IMR-90 (cell line): ENCODE measurements at regions not wholly inside any gene's neighbourhood (a gene's known extent, or its start where the extent isn't known, plus 50 kb on each side); places are given as distances from the start of the nearest gene placed in this dataset.

Experiments
- TF ChIP-seq, protein P1 (sequence below): fragments of 150-350 bp; IDR thresholded peaks from 2 replicates; pipeline ENCODE4 v1.6.1; 2017; ENCODE audit warnings: mild to moderate bottlenecking, antibody characterized with exemption, low read length, low read depth
- TF ChIP-seq, protein P2 (sequence below): conservative IDR thresholded peaks from 2 replicates; pipeline ENCODE4 v1.5.1; 2012; ENCODE audit warnings: mild to moderate bottlenecking, low read depth, low read length, improper control_type of control experiment

DNA sequence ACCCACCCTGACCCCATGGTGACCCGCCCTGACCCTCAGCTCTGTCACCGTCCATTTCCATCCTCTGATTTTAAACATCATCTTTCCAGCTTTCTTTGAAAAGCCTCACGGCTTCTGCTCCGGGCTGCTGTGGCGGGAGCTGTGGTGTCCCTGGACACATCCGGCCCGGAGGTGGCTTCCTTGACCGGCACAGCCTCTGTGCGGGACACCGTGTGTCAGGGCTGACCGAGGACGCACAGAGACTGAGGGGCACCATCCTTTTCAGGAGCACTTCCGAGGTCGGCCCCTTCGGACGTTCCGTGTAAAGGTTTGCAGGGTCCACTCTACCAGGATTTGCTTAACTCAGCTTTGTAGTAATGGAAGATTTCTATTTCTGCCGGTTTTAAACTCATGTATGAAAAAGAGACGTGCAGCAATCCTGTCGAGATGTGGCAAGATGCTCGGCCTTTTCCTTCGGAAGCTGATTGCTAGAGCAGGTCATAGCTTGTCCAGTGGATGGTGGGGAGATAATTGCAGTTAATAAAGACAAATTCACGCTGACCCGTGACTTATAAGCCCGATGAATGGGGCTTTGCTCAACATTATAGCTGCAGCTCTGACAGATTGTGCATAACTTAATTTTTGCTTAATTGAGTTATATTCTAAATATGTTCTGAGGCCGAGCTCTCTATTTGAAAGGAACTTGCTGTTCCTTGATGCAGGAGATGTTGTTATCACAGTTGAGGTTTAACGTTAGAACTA lies 54.4 kb upstream of the CFAP46 start:
- TF ChIP-seq, protein P1, sequence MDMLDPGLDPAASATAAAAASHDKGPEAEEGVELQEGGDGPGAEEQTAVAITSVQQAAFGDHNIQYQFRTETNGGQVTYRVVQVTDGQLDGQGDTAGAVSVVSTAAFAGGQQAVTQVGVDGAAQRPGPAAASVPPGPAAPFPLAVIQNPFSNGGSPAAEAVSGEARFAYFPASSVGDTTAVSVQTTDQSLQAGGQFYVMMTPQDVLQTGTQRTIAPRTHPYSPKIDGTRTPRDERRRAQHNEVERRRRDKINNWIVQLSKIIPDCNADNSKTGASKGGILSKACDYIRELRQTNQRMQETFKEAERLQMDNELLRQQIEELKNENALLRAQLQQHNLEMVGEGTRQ, result no peak
- TF ChIP-seq, protein P2, sequence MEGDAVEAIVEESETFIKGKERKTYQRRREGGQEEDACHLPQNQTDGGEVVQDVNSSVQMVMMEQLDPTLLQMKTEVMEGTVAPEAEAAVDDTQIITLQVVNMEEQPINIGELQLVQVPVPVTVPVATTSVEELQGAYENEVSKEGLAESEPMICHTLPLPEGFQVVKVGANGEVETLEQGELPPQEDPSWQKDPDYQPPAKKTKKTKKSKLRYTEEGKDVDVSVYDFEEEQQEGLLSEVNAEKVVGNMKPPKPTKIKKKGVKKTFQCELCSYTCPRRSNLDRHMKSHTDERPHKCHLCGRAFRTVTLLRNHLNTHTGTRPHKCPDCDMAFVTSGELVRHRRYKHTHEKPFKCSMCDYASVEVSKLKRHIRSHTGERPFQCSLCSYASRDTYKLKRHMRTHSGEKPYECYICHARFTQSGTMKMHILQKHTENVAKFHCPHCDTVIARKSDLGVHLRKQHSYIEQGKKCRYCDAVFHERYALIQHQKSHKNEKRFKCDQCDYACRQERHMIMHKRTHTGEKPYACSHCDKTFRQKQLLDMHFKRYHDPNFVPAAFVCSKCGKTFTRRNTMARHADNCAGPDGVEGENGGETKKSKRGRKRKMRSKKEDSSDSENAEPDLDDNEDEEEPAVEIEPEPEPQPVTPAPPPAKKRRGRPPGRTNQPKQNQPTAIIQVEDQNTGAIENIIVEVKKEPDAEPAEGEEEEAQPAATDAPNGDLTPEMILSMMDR, result no peak
